Skeletal muscle tissue (tissue), 3 donors: ENCODE measurements at regions not wholly inside any gene's neighbourhood (a gene's known extent, or its start where the extent isn't known, plus 50 kb on each side); places are given as distances from the start of the nearest gene placed in this dataset.
"Not testable (repeated sequence)": the region's sequence is repeated elsewhere in the genome, so short reads cannot be mapped to it uniquely, and the experiment has no call there.

Source experiments
- H3K27ac ChIP-seq: one replicate; pipeline ENCODE4 v1.7.0; 2013; ENCODE audit warnings: mild to moderate bottlenecking, low read depth, low read length, inconsistent platforms
- H3K27me3 ChIP-seq, 3 donors: one replicate each; pipeline ENCODE4 v1.7.0; 2013; ENCODE audit warnings: low read length in 3 of 3; ENCODE audit not compliant: control insufficient read depth in 3 of 3, insufficient read depth in 3 of 3
- H3K36me3 ChIP-seq, 3 donors: one replicate each; pipeline ENCODE4 v1.7.0; 2013; ENCODE audit warnings: low read length in 3 of 3; ENCODE audit not compliant: control insufficient read depth in 3 of 3, insufficient read depth in 3 of 3
- H3K4me1 ChIP-seq, 3 donors: one replicate each; pipeline ENCODE4 v1.7.0; 2013; ENCODE audit warnings: low read length in 3 of 3, mild to moderate bottlenecking in 3 of 3; ENCODE audit not compliant: control insufficient read depth in 3 of 3, insufficient read depth in 3 of 3
- H3K4me3 ChIP-seq, 3 donors: one replicate each; pipeline ENCODE4 v1.7.0; 2013; ENCODE audit warnings: low read length in 3 of 3
- H3K9ac ChIP-seq, 3 donors: one replicate each; pipeline ENCODE4 v1.7.0; 2013; ENCODE audit warnings: low read length in 3 of 3, mild to moderate bottlenecking in 3 of 3, moderate library complexity in 2 of 3, low read depth in 1 of 3
- H3K9me3 ChIP-seq, 3 donors: one replicate each; pipeline ENCODE4 v1.7.0; 2013; ENCODE audit warnings: low read length in 3 of 3; ENCODE audit not compliant: control insufficient read depth in 3 of 3
- donor health status: Osteomylitis.

DNA sequence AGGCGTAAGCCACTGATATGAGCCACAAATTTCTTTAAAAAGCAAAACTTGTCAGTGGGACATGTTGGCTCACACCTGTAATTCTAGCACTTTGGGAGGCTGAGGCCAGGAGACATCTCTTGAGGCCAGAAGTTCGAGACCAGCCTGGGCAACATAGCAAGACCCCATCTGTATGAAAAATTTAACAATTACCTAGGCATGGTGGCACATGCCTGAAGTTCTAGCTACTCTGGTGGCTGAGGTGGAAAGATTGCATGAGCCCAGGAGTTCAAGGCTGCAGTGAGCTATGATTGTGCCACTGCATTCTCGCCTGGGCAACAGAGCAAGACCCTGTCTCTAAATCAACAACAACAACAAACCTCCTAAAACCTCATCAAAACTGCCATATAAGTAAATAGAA lies 147.6 kb upstream of the BARHL2 start:
- Histone ChIP-seq H3K27ac (no peak overlapping the region), H3K9me3 (no peaks in the 10 kb centered on the region), H3K36me3 (no peaks in the 10 kb centered on the region), H3K27me3 (no peaks in the 10 kb centered on the region), H3K4me3 (no peak overlapping the region), H3K4me1 (no peaks in the 10 kb centered on the region), H3K9ac (no peak overlapping the region)

DNA sequence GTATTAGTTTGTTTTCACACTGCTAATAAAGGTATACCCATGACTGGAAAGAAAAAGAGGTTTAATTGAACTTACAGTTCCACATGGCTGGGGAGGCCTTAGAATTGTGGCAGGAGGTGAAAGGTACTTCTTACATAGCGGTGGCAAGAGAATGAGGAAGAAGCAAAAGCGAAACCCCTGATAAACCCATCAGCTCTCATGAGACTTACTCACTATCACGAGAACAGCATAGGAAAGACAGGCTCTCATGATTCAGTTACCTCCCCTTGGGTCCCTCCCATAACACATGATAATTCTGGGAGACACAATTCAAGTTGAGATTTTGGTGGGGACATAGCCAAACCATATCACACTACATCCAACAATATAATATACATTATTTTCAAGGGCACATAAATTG lies 145.7 kb upstream of the BARHL2 start:
- no peak overlapping the region for H3K27ac ChIP-seq
- no peak overlapping the region for H3K4me3 ChIP-seq
- no peaks in the 10 kb centered on the region for H3K9me3 ChIP-seq
- H3K9ac ChIP-seq = no peak overlapping the region
- H3K4me1 ChIP-seq = no peaks in the 10 kb centered on the region
- no peaks in the 10 kb centered on the region for H3K36me3 ChIP-seq
- H3K27me3 ChIP-seq = no peaks in the 10 kb centered on the region

DNA sequence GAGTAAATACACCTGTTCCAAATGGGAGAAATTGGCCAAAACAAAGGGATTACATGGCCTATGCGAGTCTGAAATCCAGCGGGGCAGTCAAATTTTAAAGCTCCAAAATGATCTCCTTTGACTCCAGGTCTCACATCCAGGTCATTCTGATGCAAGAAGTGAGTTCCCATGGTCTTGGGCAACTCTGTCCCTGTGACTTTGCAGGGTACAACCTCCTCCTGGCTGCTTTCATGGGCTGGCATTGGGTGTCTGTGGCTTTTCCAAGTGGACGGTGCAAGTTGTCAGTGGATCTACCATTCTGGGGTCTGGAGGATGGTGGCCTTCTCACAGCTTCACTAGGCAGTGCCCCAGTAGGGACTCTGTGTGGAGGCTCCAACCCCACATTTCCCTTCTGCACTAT lies 144.3 kb upstream of the BARHL2 start:
- H3K27me3 ChIP-seq, H3K4me3 ChIP-seq, H3K4me1 ChIP-seq, H3K9ac ChIP-seq, H3K9me3 ChIP-seq, H3K36me3 ChIP-seq, H3K27ac ChIP-seq: not testable (repeated sequence)

DNA sequence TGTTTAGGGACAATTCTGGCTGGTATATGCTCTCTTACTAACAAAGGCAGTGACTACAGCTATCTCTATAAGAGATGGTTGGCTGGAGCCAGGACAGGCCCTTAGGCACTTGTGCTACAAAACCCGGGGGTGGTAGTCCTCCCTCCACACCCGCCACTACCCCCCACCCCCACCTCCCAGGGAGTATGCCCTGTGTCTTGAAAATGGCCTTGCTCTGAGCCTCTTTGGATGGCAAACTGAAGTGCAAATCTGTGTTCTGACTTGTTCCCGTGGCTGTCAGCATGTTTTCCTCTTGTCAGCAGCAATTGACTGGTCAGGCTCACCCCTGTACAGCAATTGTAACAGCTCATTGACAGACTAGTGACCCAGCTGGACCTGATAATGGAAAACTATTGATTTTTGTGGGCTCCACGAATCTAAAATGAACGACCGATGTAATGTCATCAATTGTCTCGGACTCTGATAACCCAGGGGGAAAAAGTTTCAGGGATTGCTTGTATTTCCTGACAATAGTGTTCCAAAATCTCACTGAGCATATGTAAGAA lies 139.4 kb upstream of the BARHL2 start:
- peaks cover 0 to 7% (median 7%) of the 10 kb centered on the region in 3 donors for H3K4me1 ChIP-seq
- H3K27ac ChIP-seq = no peak overlapping the region
- no peak overlapping the region for H3K4me3 ChIP-seq
- H3K9me3 ChIP-seq = no peaks in the 10 kb centered on the region
- H3K27me3 ChIP-seq = no peaks in the 10 kb centered on the region
- H3K9ac ChIP-seq = no peak overlapping the region
- no peaks in the 10 kb centered on the region for H3K36me3 ChIP-seq

DNA sequence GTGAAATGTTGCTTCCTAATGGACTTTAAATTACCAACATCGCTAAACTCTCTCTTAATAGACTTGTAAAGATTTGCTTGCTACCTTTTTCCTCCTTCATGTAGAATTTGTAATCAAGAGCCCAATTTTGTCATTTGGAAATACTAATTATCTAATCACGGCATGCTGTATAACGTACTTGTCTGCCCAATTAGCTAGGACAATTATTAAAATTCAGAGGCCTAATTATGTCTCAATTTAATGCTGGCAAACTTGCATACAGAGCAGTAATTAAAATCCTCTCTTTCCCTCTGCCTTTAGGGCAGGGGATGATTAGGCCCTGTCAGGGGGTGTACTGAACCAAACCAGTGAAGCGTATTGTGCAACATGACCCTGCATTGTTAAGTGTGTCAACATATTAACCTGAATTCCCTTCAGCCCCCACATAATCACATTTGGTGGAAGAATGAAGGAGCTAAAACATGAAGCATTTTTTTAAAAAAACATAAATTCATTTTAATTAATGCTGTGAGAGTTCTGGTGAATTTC lies 137.4 kb upstream of the BARHL2 start:
- H3K27ac ChIP-seq = no peak overlapping the region
- no peaks in the 10 kb centered on the region for H3K27me3 ChIP-seq
- no peak overlapping the region for H3K4me3 ChIP-seq

DNA sequence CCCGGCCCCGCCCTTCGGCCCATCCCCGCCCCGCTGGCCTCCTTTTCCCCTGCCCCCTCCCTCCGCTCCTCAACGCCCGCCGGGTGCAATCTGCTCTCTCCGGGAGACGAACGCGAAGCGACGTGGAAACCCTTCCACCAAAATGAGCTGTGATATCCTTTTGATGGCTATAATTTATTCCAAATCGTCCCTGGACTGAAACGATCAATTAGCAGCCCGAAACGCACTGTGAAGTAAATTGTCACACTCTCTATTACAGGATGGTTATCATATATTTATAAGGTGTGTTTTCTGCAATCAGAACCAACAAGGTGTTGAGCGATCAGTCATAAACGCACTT lies 134.6 kb upstream of the BARHL2 start:
- Histone ChIP-seq H3K27ac (no peak overlapping the region), H3K4me3 (peak overlapping the region; percentile 76 to 91 (median 84)), H3K9ac (peak overlapping the region; percentile 59 to 66 (median 61)), H3K9me3 (no peaks in the 10 kb centered on the region), H3K4me1 (peaks cover 2 to 16% (median 15%) of the 10 kb centered on the region in 3 donors), H3K27me3 (no peaks in the 10 kb centered on the region), H3K36me3 (no peaks in the 10 kb centered on the region)

More for the DNA sequence above, 137.4 kb upstream of the BARHL2 start:
- H3K4me1 ChIP-seq = peaks cover 2 to 16% (median 15%) of the 10 kb centered on the region in 3 donors
- H3K9ac ChIP-seq = no peak overlapping the region
- no peaks in the 10 kb centered on the region for H3K36me3 ChIP-seq
- no peaks in the 10 kb centered on the region for H3K9me3 ChIP-seq

DNA sequence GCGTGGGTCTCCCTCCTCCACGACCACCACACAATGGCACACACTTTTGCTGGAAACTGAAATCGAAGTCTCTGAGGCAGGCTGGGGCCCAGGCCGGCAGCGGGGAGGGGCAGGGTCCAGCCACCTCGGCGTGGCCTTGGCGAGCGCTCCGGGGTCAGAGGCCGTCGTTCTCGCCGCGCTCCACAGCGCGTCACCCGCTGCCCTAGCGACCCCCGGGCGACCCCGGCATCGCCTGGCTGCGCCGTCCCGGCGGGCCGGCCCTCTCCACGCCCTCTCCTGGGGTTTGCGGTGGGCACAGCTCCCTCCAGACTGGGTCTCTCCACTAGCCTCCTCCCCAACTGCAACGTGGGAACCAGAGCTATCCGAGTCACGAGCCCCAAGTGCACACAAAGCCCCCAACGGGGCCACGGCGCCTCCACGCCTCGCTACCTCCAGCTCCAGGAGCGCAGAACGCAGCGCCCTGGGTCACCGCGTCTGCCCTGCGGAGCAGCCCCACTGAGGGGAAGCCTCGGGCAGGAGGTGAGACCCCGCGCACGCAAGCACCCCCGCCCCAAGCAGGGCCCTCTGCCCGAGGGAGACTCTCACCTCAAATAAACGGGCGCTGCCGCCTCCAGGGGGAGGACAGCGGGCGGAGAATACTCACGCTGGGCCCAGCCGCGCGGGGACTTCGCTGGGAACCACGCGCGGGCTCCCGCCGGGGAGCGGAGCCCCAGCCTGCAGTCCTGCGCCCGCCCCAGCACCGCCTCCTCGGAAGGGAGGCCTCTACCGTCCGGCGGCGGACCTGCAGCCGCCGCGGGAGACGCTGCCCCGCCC lies 134.0 kb upstream of the BARHL2 start:
- no peaks in the 10 kb centered on the region for H3K36me3 ChIP-seq
- no peaks in the 10 kb centered on the region for H3K27me3 ChIP-seq
- peak overlapping the region; percentile 80 to 84 (median 83) for H3K9ac ChIP-seq
- no peaks in the 10 kb centered on the region for H3K9me3 ChIP-seq
- H3K4me1 ChIP-seq = peaks cover 2 to 16% (median 15%) of the 10 kb centered on the region in 3 donors
- peak overlapping the region; percentile 83 to 91 (median 88) for H3K4me3 ChIP-seq
- H3K27ac ChIP-seq = peak overlapping the region; percentile 13

DNA sequence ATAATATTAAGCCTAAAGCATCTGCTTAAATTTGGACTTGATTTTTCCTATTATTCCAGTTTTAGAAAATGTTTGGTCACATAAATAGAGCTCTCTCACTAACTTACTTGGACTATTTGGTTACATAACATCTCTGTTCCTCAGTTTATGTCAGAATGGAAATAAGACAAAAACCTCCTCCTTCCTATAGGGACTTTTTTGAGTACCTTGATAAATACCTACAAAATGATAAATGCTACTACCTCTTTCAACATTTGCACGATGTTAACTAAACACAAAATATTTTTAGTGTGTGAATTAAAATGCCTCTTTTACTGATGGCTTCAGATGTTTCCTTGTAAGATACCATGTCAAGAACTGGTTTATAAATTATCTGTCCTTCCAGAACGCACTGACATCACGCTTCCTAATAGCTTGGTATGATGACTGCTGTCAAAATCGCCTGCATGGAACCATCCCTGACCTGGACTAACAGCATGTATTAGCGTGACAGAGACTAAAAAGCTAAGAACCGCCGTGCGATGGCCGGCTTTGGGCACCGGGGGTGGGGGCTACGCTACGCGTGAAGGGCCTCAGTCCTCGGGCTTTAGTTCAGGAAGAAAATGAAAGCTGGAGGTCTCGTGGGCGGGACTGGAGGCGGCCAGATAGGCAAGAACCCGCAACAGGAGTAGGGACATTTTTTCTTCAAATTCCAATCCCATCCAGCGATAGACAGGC lies 133.2 kb upstream of the BARHL2 start:
- Histone ChIP-seq H3K9ac (peak overlapping the region; percentile 80 to 84 (median 83)), H3K4me3 (peak overlapping the region; percentile 83 to 91 (median 88)), H3K4me1 (peaks cover 2 to 16% (median 15%) of the 10 kb centered on the region in 3 donors), H3K27ac (peak overlapping the region; percentile 13), H3K27me3 (no peaks in the 10 kb centered on the region), H3K9me3 (no peaks in the 10 kb centered on the region), H3K36me3 (no peaks in the 10 kb centered on the region)

DNA sequence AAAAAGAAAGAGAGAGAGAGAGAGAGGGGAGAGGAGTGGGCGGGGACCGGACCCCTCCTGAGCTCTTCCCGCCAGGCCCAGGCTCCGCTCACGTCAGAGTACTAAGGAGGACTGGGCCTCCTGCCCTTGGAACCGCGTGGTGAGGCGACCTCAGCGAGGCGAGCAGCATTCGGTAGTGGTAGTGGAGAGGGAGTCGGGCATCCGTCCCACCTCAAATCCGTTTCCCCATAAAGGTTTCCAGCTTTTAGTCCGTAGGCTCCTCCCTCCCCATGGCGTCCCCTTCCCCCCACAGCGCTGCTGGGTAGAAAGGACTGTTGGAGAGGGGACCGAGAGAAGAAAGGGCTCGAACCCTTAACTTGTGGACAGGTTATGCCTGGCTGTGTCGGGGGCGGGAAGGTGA lies 124.4 kb upstream of the BARHL2 start:
- Histone ChIP-seq H3K27ac (no peak overlapping the region), H3K4me1 (peaks cover 0 to 2% (median 0%) of the 10 kb centered on the region in 3 donors), H3K4me3 (no peak overlapping the region), H3K9ac (no peak overlapping the region), H3K27me3 (peaks cover 20 to 29% (median 24%) of the 10 kb centered on the region in 3 donors), H3K9me3 (no peaks in the 10 kb centered on the region), H3K36me3 (no peaks in the 10 kb centered on the region)

DNA sequence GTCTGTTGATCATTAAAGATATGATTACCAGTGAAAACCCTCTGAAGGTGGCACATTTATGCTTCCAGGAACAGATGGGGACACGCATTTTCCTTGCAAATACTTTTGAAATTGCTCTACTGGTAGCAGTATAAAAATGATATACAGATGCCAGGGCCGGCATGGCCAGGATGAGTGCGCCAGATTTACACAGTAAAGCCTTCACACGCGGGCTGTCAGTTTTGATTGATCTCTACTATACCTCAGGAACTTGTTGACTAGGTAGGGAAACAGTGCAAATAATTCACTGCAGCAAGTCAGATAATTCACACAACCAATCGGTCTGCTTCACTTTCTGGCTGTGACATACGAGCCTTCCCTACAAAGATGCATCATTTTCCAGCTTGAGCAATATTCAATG lies 123.2 kb upstream of the BARHL2 start:
- Histone ChIP-seq H3K27me3 (peaks cover 31 to 40% (median 36%) of the 10 kb centered on the region in 3 donors), H3K9me3 (no peaks in the 10 kb centered on the region), H3K36me3 (no peaks in the 10 kb centered on the region), H3K9ac (no peak overlapping the region), H3K4me3 (no peak overlapping the region), H3K27ac (no peak overlapping the region), H3K4me1 (peaks cover 9 to 10% (median 9%) of the 10 kb centered on the region in 3 donors)
